ENCODE measurements at regions not wholly inside any gene's neighbourhood (a gene's known extent, or its start where the extent isn't known, plus 50 kb on each side); places are given as distances from the start of the nearest gene placed in this dataset.

GRCh38 chr5:157949520-157949919 lies 90.6 kb upstream of the CLINT1 start:
- TF ChIP-seq CTCF (IDR thresholded peaks at IDR 0.05; ENCODE audit: low read length) (no peak), EZH2 (optimal IDR thresholded peaks at IDR 0.05; ENCODE audit: low read depth, low read length) (no peak)

Data from MM.1S (cell line).